Adrenal gland (tissue), 5 donors: ENCODE measurements at regions not wholly inside any gene's neighbourhood (a gene's known extent, or its start where the extent isn't known, plus 50 kb on each side); places are given as distances from the start of the nearest gene placed in this dataset.

Source experiments
- CTCF ChIP-seq, 6 experiments: fragments of 450-650 bp in 4 of 6; fragments of 200-600 bp in 2 of 6; sonication (generic) in 1 of 6; IDR thresholded peaks; 1 replicate in 5 of 6; 2 replicates in 1 of 6; pipeline versions ENCODE4 v1.5.1 to v1.8.0; 2016 to 2021; ENCODE audit warnings: antibody characterized with exemption in 6 of 6, mild to moderate bottlenecking in 2 of 6, moderate library complexity in 1 of 6
- POLR2A ChIP-seq, 2 donors: fragments of 450-650 bp; IDR thresholded peaks; one replicate each; pipeline ENCODE4 v1.6.1; 2017; ENCODE audit warnings: antibody characterized with exemption in 2 of 2, mild to moderate bottlenecking in 2 of 2, moderate library complexity in 1 of 2
- donor health status: DM: no; HTN: no; CAD: no.

GRCh38 chr12:114936148-114937079, 252.4 kb upstream of the TBX3 start:
- TF ChIP-seq CTCF (IDR thresholded peaks at IDR 0.05) = no peak
- no peak for TF ChIP-seq POLR2A (IDR thresholded peaks at IDR 0.05)
